WTC11 (cell line): ENCODE measurements at regions not wholly inside any gene's neighbourhood (a gene's known extent, or its start where the extent isn't known, plus 50 kb on each side); places are given as distances from the start of the nearest gene placed in this dataset.

Experiments used
- ARID4B ChIP-seq: sonication (generic); formaldehyde crosslinking; IDR thresholded peaks from 2 replicates; pipeline ENCODE4 v1.8.0; 2023; ENCODE audit warnings: missing genetic modification reagents, mild to moderate bottlenecking, borderline replicate concordance
- CREB1 ChIP-seq: sonication (generic); formaldehyde crosslinking; IDR thresholded peaks from 2 replicates; pipeline ENCODE4 v1.8.0; 2023; ENCODE audit warnings: mild to moderate bottlenecking, missing genetic modification reagents
- CTCF ChIP-seq: fragments of 200-600 bp; IDR thresholded peaks from 2 replicates; pipeline ENCODE4 v1.8.0; 2022; ENCODE audit warnings: antibody characterized with exemption
- GTF2I ChIP-seq: fragments of 250-450 bp; sonication (Bioruptor Pico); conservative IDR thresholded peaks from 2 replicates; pipeline ENCODE4 v1.4.0; 2021; ENCODE audit warnings: mild to moderate bottlenecking
- HMGXB4 ChIP-seq: sonication (generic); formaldehyde crosslinking; IDR thresholded peaks from 2 replicates; pipeline ENCODE4 v1.8.1; 2023; ENCODE audit warnings: mild to moderate bottlenecking, moderate library complexity, missing genetic modification reagents
- NR2C2 ChIP-seq: sonication (generic); formaldehyde crosslinking; IDR thresholded peaks from 2 replicates; pipeline ENCODE4 v1.8.0; 2022; ENCODE audit warnings: mild to moderate bottlenecking, missing genetic modification reagents
- RELA ChIP-seq: sonication (generic); formaldehyde crosslinking; IDR thresholded peaks from 2 replicates; pipeline ENCODE4 v1.8.1; 2022; ENCODE audit warnings: missing genetic modification reagents, mild to moderate bottlenecking, borderline replicate concordance
- TCF7 ChIP-seq: sonication (generic); formaldehyde crosslinking; IDR thresholded peaks from 2 replicates; pipeline ENCODE4 v1.8.0; 2022; ENCODE audit warnings: mild to moderate bottlenecking, low read depth, missing genetic modification reagents, moderate library complexity

- TF ChIP-seq CTCF = no peak
- no peak for TF ChIP-seq TCF7 (CRISPR knock-in tag)
- TF ChIP-seq ARID4B = no peak
- no peak for TF ChIP-seq HMGXB4
- TF ChIP-seq CREB1 = no peak
- TF ChIP-seq GTF2I (CRISPR knock-in tag) = no peak
- TF ChIP-seq NR2C2 = no peak
- TF ChIP-seq RELA (CRISPR knock-in tag) = no peak
Measured at GRCh38 chr6:106754215-106754614, 124.8 kb downstream of the QRSL1 start.
